HEK293 (cell line): ENCODE measurements at regions not wholly inside any gene's neighbourhood (a gene's known extent, or its start where the extent isn't known, plus 50 kb on each side); places are given as distances from the start of the nearest gene placed in this dataset.

ENCODE experiments used
- CTCF ChIA-PET: fragments of 350-600 bp; formaldehyde crosslinking; extraction: SDS; loops from one replicate; lab custom pipeline; 2021; ENCODE audit warnings: antibody characterized with exemption; lab: Yijun Ruan, JAX
- POLR2A ChIA-PET: fragments of 300-600 bp; formaldehyde crosslinking; extraction: SDS; loops from one replicate; lab custom pipeline; 2020; ENCODE audit warnings: antibody characterized with exemption, inconsistent platforms; lab: Yijun Ruan, JAX
- H3K27ac ChIP-seq: fragments of 200-500 bp; sonication (Bioruptor generic); 2 replicates; pipeline ENCODE4 v1.5.1; 2014; ENCODE audit warnings: low read depth, low read length, control low read depth, inconsistent platforms; ENCODE audit errors: extremely low read depth
- H3K36me3 ChIP-seq, 2 experiments: fragments of 200-500 bp in 1 of 2; sonication (Bioruptor generic) in 1 of 2; 1 replicate in 1 of 2; 2 replicates in 1 of 2; pipeline ENCODE4 v1.5.1; 2014 to 2017; ENCODE audit warnings: inconsistent platforms in 2 of 2, low read length in 2 of 2; ENCODE audit not compliant: control insufficient read depth in 2 of 2, insufficient read depth in 1 of 2
- H3K4me1 ChIP-seq: fragments of 200-500 bp; sonication (Bioruptor generic); 2 replicates; pipeline ENCODE4 v1.5.1; 2014; ENCODE audit warnings: mild to moderate bottlenecking, low read length, inconsistent platforms; ENCODE audit not compliant: control insufficient read depth, insufficient read depth
- H3K4me3 ChIP-seq: 2 replicates; pipeline ENCODE4 v1.5.1; 2011; ENCODE audit warnings: low read depth, mild to moderate bottlenecking, control low read depth, low read length, moderate library complexity
- H3K9me3 ChIP-seq: fragments of 200-500 bp; sonication (Bioruptor generic); 2 replicates; pipeline ENCODE4 v1.5.1; 2014; ENCODE audit warnings: low read depth, low read length, inconsistent platforms; ENCODE audit not compliant: control insufficient read depth, insufficient read depth
- MEIS1 ChIP-seq: sonication (generic); formaldehyde crosslinking; IDR thresholded peaks from 2 replicates; pipeline ENCODE4 v1.8.1; 2022; ENCODE audit warnings: missing genetic modification reagents, mild to moderate bottlenecking, borderline replicate concordance
- TRIM28 ChIP-seq: IDR thresholded peaks from 2 replicates; pipeline ENCODE4 v1.6.1; 2011; ENCODE audit warnings: low read length, control low read depth, borderline replicate concordance
- WT1 ChIP-seq: fragments of 450-650 bp; formaldehyde crosslinking; IDR thresholded peaks from 2 replicates; pipeline ENCODE4 v1.5.1; 2016; ENCODE audit warnings: missing biosample characterization, missing genetic modification characterization
- YY1 ChIP-seq: fragments of 450-650 bp; formaldehyde crosslinking; IDR thresholded peaks from 2 replicates; pipeline ENCODE4 v1.5.1; 2018; ENCODE audit warnings: missing biosample characterization, missing genetic modification characterization
- ZBTB1 ChIP-seq: fragments of 450-650 bp; formaldehyde crosslinking; IDR thresholded peaks from 2 replicates; pipeline ENCODE4 v1.5.1; 2016; ENCODE audit warnings: missing biosample characterization, missing genetic modification characterization
- ZFP3 ChIP-seq: fragments of 450-650 bp; formaldehyde crosslinking; IDR thresholded peaks from 2 replicates; pipeline ENCODE4 v1.5.1; 2016; ENCODE audit warnings: low read depth, missing biosample characterization, missing genetic modification characterization
- ZNF114 ChIP-seq: fragments of 450-650 bp; formaldehyde crosslinking; IDR thresholded peaks from 2 replicates; pipeline ENCODE4 v1.5.0; 2017; ENCODE audit warnings: missing biosample characterization, missing genetic modification characterization
- ZNF184 ChIP-seq: fragments of 450-650 bp; IDR thresholded peaks from 2 replicates; pipeline ENCODE4 v1.5.1; 2018; ENCODE audit warnings: missing biosample characterization, mild to moderate bottlenecking, missing genetic modification characterization
- ZNF311 ChIP-seq: fragments of 450-650 bp; formaldehyde crosslinking; IDR thresholded peaks from 2 replicates; pipeline ENCODE4 v1.5.1; 2017; ENCODE audit warnings: missing biosample characterization, missing genetic modification characterization, borderline replicate concordance
- ZNF350 ChIP-seq: fragments of 450-650 bp; formaldehyde crosslinking; IDR thresholded peaks from 2 replicates; pipeline ENCODE4 v1.5.0; 2017; ENCODE audit warnings: missing biosample characterization, mild to moderate bottlenecking, missing genetic modification characterization
- ZNF416 ChIP-seq: fragments of 450-650 bp; formaldehyde crosslinking; IDR thresholded peaks from 2 replicates; pipeline ENCODE4 v1.5.1; 2016; ENCODE audit warnings: missing biosample characterization, missing genetic modification characterization
- ZNF521 ChIP-seq: fragments of 450-650 bp; formaldehyde crosslinking; IDR thresholded peaks from 2 replicates; pipeline ENCODE4 v1.5.1; 2017; ENCODE audit warnings: missing biosample characterization, mild to moderate bottlenecking, missing genetic modification characterization
- ZNF544 ChIP-seq: fragments of 450-650 bp; formaldehyde crosslinking; IDR thresholded peaks from 2 replicates; pipeline ENCODE4 v1.5.0; 2017; ENCODE audit warnings: missing biosample characterization, missing genetic modification characterization
- ZNF548 ChIP-seq: fragments of 450-650 bp; formaldehyde crosslinking; IDR thresholded peaks from 2 replicates; pipeline ENCODE4 v1.5.1; 2016; ENCODE audit warnings: missing biosample characterization, missing genetic modification characterization
- ZNF558 ChIP-seq: fragments of 450-650 bp; formaldehyde crosslinking; IDR thresholded peaks from 2 replicates; pipeline ENCODE4 v1.5.1; 2016; ENCODE audit warnings: missing biosample characterization, missing genetic modification characterization
- ZNF561 ChIP-seq: fragments of 450-650 bp; IDR thresholded peaks from 2 replicates; pipeline ENCODE4 v1.5.1; 2018; ENCODE audit warnings: missing biosample characterization, missing genetic modification characterization, borderline replicate concordance
- ZNF596 ChIP-seq: fragments of 450-650 bp; IDR thresholded peaks from 2 replicates; pipeline ENCODE4 v1.5.0; 2018; ENCODE audit warnings: missing biosample characterization, mild to moderate bottlenecking, missing genetic modification characterization, moderate library complexity
- ZNF707 ChIP-seq: fragments of 450-650 bp; formaldehyde crosslinking; IDR thresholded peaks from 2 replicates; pipeline ENCODE4 v1.5.1; 2016; ENCODE audit warnings: missing biosample characterization, missing genetic modification characterization
- ZNF843 ChIP-seq: fragments of 450-650 bp; formaldehyde crosslinking; IDR thresholded peaks from 2 replicates; pipeline ENCODE4 v1.5.1; 2016; ENCODE audit warnings: missing biosample characterization, missing genetic modification characterization
- TF ChIP-seq, protein P1 (sequence below): fragments of 450-650 bp; formaldehyde crosslinking; optimal IDR thresholded peaks from 2 replicates; pipeline ENCODE3; 2016; ENCODE audit warnings: missing biosample characterization, mild to moderate bottlenecking, missing genetic modification characterization
- TF ChIP-seq, protein P2 (sequence below): fragments of 450-650 bp; formaldehyde crosslinking; IDR thresholded peaks from 2 replicates; pipeline ENCODE4 v1.5.1; 2016; ENCODE audit warnings: missing biosample characterization, missing genetic modification characterization

DNA sequence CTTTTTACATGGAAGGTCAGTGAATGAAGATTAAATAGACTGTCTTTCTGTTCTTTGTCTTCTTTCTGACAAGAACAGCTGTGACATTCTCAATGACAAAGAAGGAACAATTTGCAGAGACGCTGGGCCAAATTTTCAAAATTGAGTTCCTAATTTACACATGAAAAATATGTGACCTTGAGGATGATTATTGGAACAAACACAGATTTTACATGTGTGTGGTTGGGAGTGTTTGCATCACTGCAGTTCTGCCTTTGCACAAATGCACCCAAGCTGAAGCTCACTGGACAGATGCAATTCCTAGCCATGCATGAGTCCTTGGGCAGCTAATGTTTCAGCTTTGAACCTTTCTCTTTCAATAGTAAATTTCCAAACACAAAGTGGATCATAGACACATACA, 350.8 kb downstream of the QKI start:
- H3K4me1 ChIP-seq, result no peaks in the 10 kb centered on the region
- no peak overlapping the region for H3K4me3 ChIP-seq
- no peak for TF ChIP-seq ZBTB1 (tag by site-specific recombination)
- TF ChIP-seq ZNF114 (tag by site-specific recombination), result no peak
- no peak for TF ChIP-seq ZNF544 (tag by site-specific recombination)
- no peak for TF ChIP-seq ZNF843 (tag by site-specific recombination)
- TF ChIP-seq MEIS1 (CRISPR knock-in tag), result no peak
- TF ChIP-seq ZNF548 (tag by site-specific recombination), result no peak
- TF ChIP-seq ZNF596 (tag by site-specific recombination), result no peak
- TF ChIP-seq, protein P1, sequence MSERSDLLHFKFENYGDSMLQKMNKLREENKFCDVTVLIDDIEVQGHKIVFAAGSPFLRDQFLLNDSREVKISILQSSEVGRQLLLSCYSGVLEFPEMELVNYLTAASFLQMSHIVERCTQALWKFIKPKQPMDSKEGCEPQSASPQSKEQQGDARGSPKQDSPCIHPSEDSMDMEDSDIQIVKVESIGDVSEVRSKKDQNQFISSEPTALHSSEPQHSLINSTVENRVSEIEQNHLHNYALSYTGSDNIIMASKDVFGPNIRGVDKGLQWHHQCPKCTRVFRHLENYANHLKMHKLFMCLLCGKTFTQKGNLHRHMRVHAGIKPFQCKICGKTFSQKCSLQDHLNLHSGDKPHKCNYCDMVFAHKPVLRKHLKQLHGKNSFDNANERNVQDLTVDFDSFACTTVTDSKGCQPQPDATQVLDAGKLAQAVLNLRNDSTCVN (tag by site-specific recombination), result no peak
- TF ChIP-seq, protein P2, sequence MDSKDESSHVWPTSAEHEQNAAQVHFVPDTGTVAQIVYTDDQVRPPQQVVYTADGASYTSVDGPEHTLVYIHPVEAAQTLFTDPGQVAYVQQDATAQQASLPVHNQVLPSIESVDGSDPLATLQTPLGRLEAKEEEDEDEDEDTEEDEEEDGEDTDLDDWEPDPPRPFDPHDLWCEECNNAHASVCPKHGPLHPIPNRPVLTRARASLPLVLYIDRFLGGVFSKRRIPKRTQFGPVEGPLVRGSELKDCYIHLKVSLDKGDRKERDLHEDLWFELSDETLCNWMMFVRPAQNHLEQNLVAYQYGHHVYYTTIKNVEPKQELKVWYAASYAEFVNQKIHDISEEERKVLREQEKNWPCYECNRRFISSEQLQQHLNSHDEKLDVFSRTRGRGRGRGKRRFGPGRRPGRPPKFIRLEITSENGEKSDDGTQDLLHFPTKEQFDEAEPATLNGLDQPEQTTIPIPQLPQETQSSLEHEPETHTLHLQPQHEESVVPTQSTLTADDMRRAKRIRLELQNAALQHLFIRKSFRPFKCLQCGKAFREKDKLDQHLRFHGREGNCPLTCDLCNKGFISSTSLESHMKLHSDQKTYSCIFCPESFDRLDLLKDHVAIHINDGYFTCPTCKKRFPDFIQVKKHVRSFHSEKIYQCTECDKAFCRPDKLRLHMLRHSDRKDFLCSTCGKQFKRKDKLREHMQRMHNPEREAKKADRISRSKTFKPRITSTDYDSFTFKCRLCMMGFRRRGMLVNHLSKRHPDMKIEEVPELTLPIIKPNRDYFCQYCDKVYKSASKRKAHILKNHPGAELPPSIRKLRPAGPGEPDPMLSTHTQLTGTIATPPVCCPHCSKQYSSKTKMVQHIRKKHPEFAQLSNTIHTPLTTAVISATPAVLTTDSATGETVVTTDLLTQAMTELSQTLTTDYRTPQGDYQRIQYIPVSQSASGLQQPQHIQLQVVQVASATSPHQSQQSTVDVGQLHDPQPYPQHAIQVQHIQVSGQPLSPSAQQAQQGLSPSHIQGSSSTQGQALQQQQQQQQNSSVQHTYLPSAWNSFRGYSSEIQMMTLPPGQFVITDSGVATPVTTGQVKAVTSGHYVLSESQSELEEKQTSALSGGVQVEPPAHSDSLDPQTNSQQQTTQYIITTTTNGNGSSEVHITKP, result no peak
- no peak for TF ChIP-seq TRIM28
- no peak for TF ChIP-seq ZNF416 (tag by site-specific recombination)
- no peak for TF ChIP-seq ZNF561
- TF ChIP-seq WT1, result no peak
- TF ChIP-seq ZNF707 (tag by site-specific recombination), result no peak
- TF ChIP-seq ZNF521 (tag by site-specific recombination), result no peak
- no peak for TF ChIP-seq ZNF311 (tag by site-specific recombination)
- TF ChIP-seq YY1, result no peak
- H3K9me3 ChIP-seq, result no peaks in the 10 kb centered on the region
- no peak overlapping the region for H3K27ac ChIP-seq
- POLR2A ChIA-PET, result no interaction called here
- no peaks in the 10 kb centered on the region for H3K36me3 ChIP-seq
- CTCF ChIA-PET, result interaction anchor here (0.5 to 0.7 kb wide), 2 partner anchors 191 to 328 kb away, joined by 3 read pairs; no protein-coding TSS in a partner anchor

DNA sequence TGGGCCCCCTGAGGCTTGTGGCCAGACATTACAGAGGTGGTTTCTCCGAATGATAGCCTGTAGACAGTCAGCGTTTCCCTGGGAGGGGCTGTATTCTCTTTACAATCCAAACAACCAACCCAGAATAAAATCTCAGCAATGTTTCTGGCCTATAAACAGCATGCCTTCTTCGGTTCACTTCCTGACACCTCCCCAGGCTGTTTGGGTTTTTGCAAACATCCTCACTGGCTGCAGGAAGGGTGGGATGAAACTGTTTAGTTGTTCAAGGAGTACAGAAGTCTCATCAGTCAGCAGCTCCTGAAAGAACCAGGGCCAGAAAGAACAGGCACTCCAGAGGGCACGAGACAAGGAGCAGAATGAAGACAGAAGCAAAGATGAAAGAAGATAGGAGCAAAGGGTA, 350.0 kb downstream of the QKI start:
- Histone ChIP-seq H3K4me3 (no peak overlapping the region), H3K4me1 (no peaks in the 10 kb centered on the region), H3K27ac (no peak overlapping the region), H3K36me3 (no peaks in the 10 kb centered on the region), H3K9me3 (no peaks in the 10 kb centered on the region)
- ChIA-PET CTCF (no interaction called here), POLR2A (no interaction called here)
- TF ChIP-seq TRIM28, result 0 out of 2 replicates have a peak, but pooled peaks have one; percentile 31
- TF ChIP-seq ZFP3 (tag by site-specific recombination), result no peak
- TF ChIP-seq ZNF350 (tag by site-specific recombination), result no peak
- TF ChIP-seq ZNF558 (tag by site-specific recombination), result no peak
- no peak for TF ChIP-seq ZNF184 (tag by site-specific recombination)
